Hepatocyte (in vitro differentiated cells): ENCODE measurements at regions not wholly inside any gene's neighbourhood (a gene's known extent, or its start where the extent isn't known, plus 50 kb on each side); places are given as distances from the start of the nearest gene placed in this dataset.

ENCODE experiments used
- EZH2 ChIP-seq: fragments of 200-600 bp; sonication (generic); IDR thresholded peaks from 2 replicates; pipeline ENCODE4 v1.6.1; 2016; ENCODE audit warnings: antibody characterized with exemption, mild to moderate bottlenecking, borderline replicate concordance
- TF ChIP-seq, protein P1 (sequence below): fragments of 200-600 bp; sonication (generic); IDR thresholded peaks from 2 replicates; pipeline ENCODE4 v1.5.1; 2016; ENCODE audit warnings: antibody characterized with exemption, mild to moderate bottlenecking; ENCODE audit not compliant: poor library complexity

DNA sequence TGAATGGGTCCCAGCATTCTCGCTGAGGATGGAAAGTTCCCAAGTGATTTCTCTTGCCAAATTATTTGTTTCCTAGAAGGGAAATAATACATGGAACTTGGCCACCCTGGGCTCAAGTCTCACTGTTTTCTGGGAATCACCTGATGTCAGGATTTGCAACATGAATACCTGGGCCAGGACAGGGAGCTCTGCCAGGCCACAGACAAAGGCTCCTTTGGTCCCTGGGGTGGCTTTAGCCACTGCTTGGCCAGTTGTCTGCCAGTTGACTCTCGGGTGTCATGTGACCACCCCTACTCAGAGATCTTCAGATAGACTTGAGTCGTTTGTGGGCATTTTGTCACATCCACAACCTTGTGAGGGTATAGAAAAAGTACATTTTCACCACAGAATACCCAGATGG lies 258.0 kb upstream of the HABP2 start:
- no peak for TF ChIP-seq EZH2
- TF ChIP-seq, protein P1, sequence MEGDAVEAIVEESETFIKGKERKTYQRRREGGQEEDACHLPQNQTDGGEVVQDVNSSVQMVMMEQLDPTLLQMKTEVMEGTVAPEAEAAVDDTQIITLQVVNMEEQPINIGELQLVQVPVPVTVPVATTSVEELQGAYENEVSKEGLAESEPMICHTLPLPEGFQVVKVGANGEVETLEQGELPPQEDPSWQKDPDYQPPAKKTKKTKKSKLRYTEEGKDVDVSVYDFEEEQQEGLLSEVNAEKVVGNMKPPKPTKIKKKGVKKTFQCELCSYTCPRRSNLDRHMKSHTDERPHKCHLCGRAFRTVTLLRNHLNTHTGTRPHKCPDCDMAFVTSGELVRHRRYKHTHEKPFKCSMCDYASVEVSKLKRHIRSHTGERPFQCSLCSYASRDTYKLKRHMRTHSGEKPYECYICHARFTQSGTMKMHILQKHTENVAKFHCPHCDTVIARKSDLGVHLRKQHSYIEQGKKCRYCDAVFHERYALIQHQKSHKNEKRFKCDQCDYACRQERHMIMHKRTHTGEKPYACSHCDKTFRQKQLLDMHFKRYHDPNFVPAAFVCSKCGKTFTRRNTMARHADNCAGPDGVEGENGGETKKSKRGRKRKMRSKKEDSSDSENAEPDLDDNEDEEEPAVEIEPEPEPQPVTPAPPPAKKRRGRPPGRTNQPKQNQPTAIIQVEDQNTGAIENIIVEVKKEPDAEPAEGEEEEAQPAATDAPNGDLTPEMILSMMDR: no peak
